ENCODE measurements at regions not wholly inside any gene's neighbourhood (a gene's known extent, or its start where the extent isn't known, plus 50 kb on each side); places are given as distances from the start of the nearest gene placed in this dataset.

DNA sequence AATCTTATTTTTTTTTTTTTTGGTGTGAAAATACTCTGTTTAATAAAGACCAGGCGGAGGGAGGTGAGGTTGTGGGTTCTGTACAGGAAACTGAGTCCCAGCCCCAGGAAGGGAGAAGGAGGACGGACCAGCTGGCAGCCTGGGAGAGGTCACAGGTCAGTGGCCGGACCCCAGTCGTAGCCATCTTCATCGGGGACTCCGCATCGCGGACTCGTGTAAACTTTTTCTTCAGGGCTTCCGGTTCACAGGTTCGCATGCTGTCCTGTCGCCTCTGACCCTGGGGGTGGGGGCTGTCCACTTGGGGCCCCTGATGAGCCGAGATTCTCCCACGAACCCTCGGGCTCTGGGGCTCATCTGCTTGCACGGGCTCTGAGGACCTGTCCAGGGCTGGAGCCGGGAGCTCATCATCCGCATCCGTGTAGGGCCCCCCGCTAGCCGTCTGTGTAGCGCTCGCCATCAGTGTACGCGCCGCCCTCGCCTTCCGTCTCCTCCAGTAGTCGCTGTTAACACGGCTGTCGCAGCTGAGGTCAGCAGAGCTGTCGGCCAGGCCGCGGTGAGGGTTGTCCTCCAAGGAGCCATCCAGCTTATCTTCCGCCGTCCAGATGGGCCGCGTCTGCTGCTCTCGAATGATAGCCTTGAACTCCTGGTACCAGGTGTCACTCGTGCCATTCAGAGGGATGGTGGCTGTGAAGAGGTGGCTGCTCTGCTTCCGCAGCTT lies 975.7 kb upstream of the PRMT6 start:
- intact Hi-C loops (cut with DNase I; ENCODE audit: low total_unique reads): no loop called here
- no peak overlapping the region for H3K4me3 ChIP-seq (ENCODE audit: low read depth, poor library complexity, severe bottlenecking)
- no peak for DNase-seq (ENCODE audit: low spot score in 2 of 2)
- 36 to 41% methylated on average over 41 of the region's 41 CpGs for WGBS, 2 donors
- no peak for TF ChIP-seq CTCF (IDR thresholded peaks at IDR 0.05)

GRCh38 chr1:106111044-106111443 lies 945.4 kb upstream of the PRMT6 start:
- 67 to 69% methylated on average over 2 of the region's 2 CpGs for WGBS, 2 donors
- no peak for TF ChIP-seq CTCF (IDR thresholded peaks at IDR 0.05)
- TF ChIP-seq POLR2A (IDR thresholded peaks at IDR 0.05): no peak
- H3K4me3 ChIP-seq (ENCODE audit: low read depth, poor library complexity, severe bottlenecking): no peak overlapping the region
- intact Hi-C loops (cut with DNase I; ENCODE audit: low total_unique reads): no loop called here
- DNase-seq (ENCODE audit: low spot score in 2 of 2): no peak

- no peak for TF ChIP-seq POLR2A (IDR thresholded peaks at IDR 0.05)
- no peak for TF ChIP-seq CTCF (IDR thresholded peaks at IDR 0.05)
- intact Hi-C loops (cut with DNase I; ENCODE audit: low total_unique reads): no loop called here
- DNase-seq (ENCODE audit: low spot score in 2 of 2): no peak
- no peak overlapping the region for H3K4me3 ChIP-seq (ENCODE audit: low read depth, poor library complexity, severe bottlenecking)
- 91 to 92% methylated on average over 2 of the region's 2 CpGs for WGBS, 2 donors
These were observed 942.6 kb upstream of the PRMT6 start for GRCh38 chr1:106113851-106114250.

- TF ChIP-seq CTCF (IDR thresholded peaks at IDR 0.05) (no peak), POLR2A (IDR thresholded peaks at IDR 0.05) (no peak)
- WGBS, 2 donors: 100% methylated on average over 1 to 2 of the region's 2 CpGs
- DNase-seq (ENCODE audit: low spot score in 2 of 2): no peak
- intact Hi-C loops (cut with DNase I; ENCODE audit: low total_unique reads): no loop called here
- H3K4me3 ChIP-seq (ENCODE audit: low read depth, poor library complexity, severe bottlenecking): no peak overlapping the region
These were observed 935.7 kb upstream of the PRMT6 start for GRCh38 chr1:106120789-106121188.

DNA sequence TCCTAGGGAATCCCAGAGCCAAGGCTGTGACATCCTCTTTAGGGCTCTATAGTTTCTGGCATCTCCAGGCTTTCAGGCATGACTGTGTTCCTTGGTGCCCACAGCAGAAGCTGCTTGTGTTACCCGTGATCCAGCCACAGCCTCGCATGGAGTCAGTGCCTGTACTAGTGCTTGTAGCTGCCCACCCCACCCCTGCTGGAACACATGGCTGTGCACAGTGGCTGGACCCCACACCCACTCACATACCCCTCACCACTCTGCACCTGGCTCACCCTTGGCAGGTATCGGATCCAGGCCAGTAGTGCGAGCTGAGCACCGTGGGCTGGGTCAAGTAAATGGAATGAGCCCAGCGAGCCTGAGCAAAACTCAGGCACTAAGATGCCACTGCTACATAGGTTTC lies 934.7 kb upstream of the PRMT6 start:
- no peak for TF ChIP-seq CTCF (IDR thresholded peaks at IDR 0.05)
- 87 to 94% methylated on average over 6 of the region's 6 CpGs for WGBS, 2 donors
- no peak overlapping the region for H3K4me3 ChIP-seq (ENCODE audit: low read depth, poor library complexity, severe bottlenecking)
- DNase-seq (ENCODE audit: low spot score in 2 of 2): no peak
- intact Hi-C loops (cut with DNase I; ENCODE audit: low total_unique reads): no loop called here

DNA sequence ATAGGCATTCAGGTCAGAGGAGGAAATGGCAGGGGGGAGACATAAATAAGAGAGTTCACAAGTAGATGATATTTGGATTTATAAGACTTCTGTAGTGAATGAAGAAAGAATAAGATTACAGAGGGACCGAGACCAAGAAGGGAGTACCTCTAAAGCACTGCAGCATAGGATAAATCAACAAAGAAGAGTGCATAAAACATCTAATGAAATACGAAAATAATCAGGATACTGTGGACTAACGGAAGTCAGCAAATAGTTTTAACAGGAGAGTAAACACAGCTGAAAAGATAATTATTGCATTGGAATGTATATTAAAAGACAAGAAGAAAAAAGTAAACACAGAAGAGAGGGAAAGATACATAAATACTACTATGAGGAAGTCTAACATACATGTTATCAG lies 921.9 kb upstream of the PRMT6 start:
- DNase-seq (ENCODE audit: low spot score in 2 of 2): no peak
- H3K4me3 ChIP-seq (ENCODE audit: low read depth, poor library complexity, severe bottlenecking): no peak overlapping the region
- WGBS, 2 donors: 65 to 76% methylated on average over 3 of the region's 3 CpGs
- TF ChIP-seq CTCF (IDR thresholded peaks at IDR 0.05): no peak
- no peak for TF ChIP-seq POLR2A (IDR thresholded peaks at IDR 0.05)
- intact Hi-C loops (cut with DNase I; ENCODE audit: low total_unique reads): no loop called here
